Gastrocnemius medialis (tissue), 4 donors: ENCODE measurements at regions not wholly inside any gene's neighbourhood (a gene's known extent, or its start where the extent isn't known, plus 50 kb on each side); places are given as distances from the start of the nearest gene placed in this dataset.

Source experiments
- ATAC-seq, 2 donors: fragments of 150-250 bp; one replicate each; pipeline ENCODE4 v1.9.1; 2016
- DNase-seq, 2 donors: peaks; one replicate each; pipeline ENCODE4 v3.0.0-alpha.2; 2019
- H3K27ac ChIP-seq, 4 donors: fragments of 200-600 bp; sonication (generic); 1 replicate in 1 of 4; 2 replicates in 3 of 4; pipeline ENCODE4 v1.5.1; 2016 to 2018; ENCODE audit warnings: mild to moderate bottlenecking in 2 of 4, moderate library complexity in 1 of 4
- H3K27me3 ChIP-seq, 3 donors: fragments of 200-600 bp; sonication (generic) in 2 of 3; 1 replicate in 1 of 3; 2 replicates in 2 of 3; pipeline versions ENCODE4 v1.5.1 to v1.6.0; 2016 to 2019; ENCODE audit warnings: mild to moderate bottlenecking in 1 of 3, moderate library complexity in 1 of 3
- H3K36me3 ChIP-seq, 2 donors: fragments of 200-600 bp; sonication (generic) in 1 of 2; one replicate each; pipeline ENCODE4 v1.5.1; 2017 to 2018
- H3K4me1 ChIP-seq, 2 donors: fragments of 200-600 bp; sonication (generic) in 1 of 2; one replicate each; pipeline ENCODE4 v1.5.1; 2016 to 2017; ENCODE audit warnings: mild to moderate bottlenecking in 2 of 2
- H3K4me3 ChIP-seq, 4 donors: fragments of 200-600 bp; sonication (generic) in 3 of 4; 1 replicate in 1 of 4; 2 replicates in 3 of 4; pipeline ENCODE4 v1.5.1; 2016 to 2019; ENCODE audit warnings: mild to moderate bottlenecking in 2 of 4
- H3K9me3 ChIP-seq, 3 donors: fragments of 200-600 bp; sonication (generic) in 2 of 3; 1 replicate in 1 of 3; 2 replicates in 2 of 3; pipeline ENCODE4 v1.5.1; 2016 to 2019
- CTCF ChIP-seq, 5 experiments: fragments of 450-650 bp in 3 of 5; fragments of 200-600 bp in 2 of 5; sonication (generic) in 2 of 5; IDR thresholded peaks in 4 of 5; conservative IDR thresholded peaks in 1 of 5; 1 replicate in 4 of 5; 2 replicates in 1 of 5; pipeline ENCODE4 v1.5.1; 2016 to 2019; ENCODE audit warnings: antibody characterized with exemption in 5 of 5, mild to moderate bottlenecking in 3 of 5, moderate library complexity in 3 of 5
- POLR2A ChIP-seq, 2 donors: fragments of 450-650 bp; IDR thresholded peaks; one replicate each; pipeline ENCODE4 v1.6.1; 2017; ENCODE audit warnings: antibody characterized with exemption in 2 of 2, mild to moderate bottlenecking in 2 of 2, moderate library complexity in 2 of 2
- in situ Hi-C, 4 donors: fragments of 200-750 bp; cut with MboI; loops; one replicate each; pipeline versions ENCODE4 v1.15.0 to v1.8.0; 2017; ENCODE audit warnings: low sequenced_read_pairs in 4 of 4
- intact Hi-C: fragments of 100-400 bp; cut with DNase I; formaldehyde crosslinking; loops from one replicate; pipeline ENCODE4 v1.15.1; 2023; ENCODE audit warnings: low total_unique reads

GRCh38 chr4:79850626-79851025 is 222.4 kb downstream of the ANTXR2 start:
- no peak for ATAC-seq
- TF ChIP-seq POLR2A (IDR thresholded peaks at IDR 0.05) (no peak), CTCF (IDR thresholded peaks at IDR 0.05 in 4 of 5, conservative IDR thresholded peaks at IDR 0.05 in 1 of 5) (no peak)
- in situ Hi-C loops, result no loop called here
- no peak for DNase-seq
- intact Hi-C loops, result no loop called here
- Histone ChIP-seq H3K36me3 (no peaks in the 10 kb centered on the region), H3K27me3 (no peaks in the 10 kb centered on the region), H3K4me3 (no peak overlapping the region), H3K9me3 (no peaks in the 10 kb centered on the region), H3K27ac (no peak overlapping the region), H3K4me1 (no peaks in the 10 kb centered on the region)

- intact Hi-C loops, result no loop called here
- DNase-seq, result no peak
- Histone ChIP-seq H3K36me3 (no peaks in the 10 kb centered on the region), H3K9me3 (no peaks in the 10 kb centered on the region), H3K27me3 (no peaks in the 10 kb centered on the region), H3K27ac (no peak overlapping the region), H3K4me1 (no peaks in the 10 kb centered on the region), H3K4me3 (no peak overlapping the region)
- no peak for ATAC-seq
- in situ Hi-C loops, result no loop called here
- TF ChIP-seq POLR2A (IDR thresholded peaks at IDR 0.05) (no peak), CTCF (IDR thresholded peaks at IDR 0.05 in 4 of 5, conservative IDR thresholded peaks at IDR 0.05 in 1 of 5) (no peak)
These were observed 224.7 kb downstream of the ANTXR2 start for GRCh38 chr4:79848329-79848728.

- Histone ChIP-seq H3K4me1 (no peaks in the 10 kb centered on the region), H3K9me3 (no peaks in the 10 kb centered on the region), H3K4me3 (no peak overlapping the region), H3K36me3 (no peaks in the 10 kb centered on the region), H3K27me3 (no peaks in the 10 kb centered on the region), H3K27ac (no peak overlapping the region)
- TF ChIP-seq POLR2A (IDR thresholded peaks at IDR 0.05), result no peak
- TF ChIP-seq CTCF (IDR thresholded peaks at IDR 0.05 in 4 of 5, conservative IDR thresholded peaks at IDR 0.05 in 1 of 5), result no peak
- ATAC-seq (no peak), DNase-seq (no peak)
- intact Hi-C loops, result no loop called here
- in situ Hi-C loops, result no loop called here
These were observed 225.6 kb downstream of the ANTXR2 start for GRCh38 chr4:79847411-79847810.

- ATAC-seq, result no peak
These were observed 230.9 kb downstream of the ANTXR2 start for GRCh38 chr4:79842162-79842561.

More at GRCh38 chr4:79842162-79842561, 230.9 kb downstream of the ANTXR2 start:
- H3K9me3 ChIP-seq, result no peaks in the 10 kb centered on the region
- no peak for TF ChIP-seq POLR2A (IDR thresholded peaks at IDR 0.05)
- no peak for TF ChIP-seq CTCF (IDR thresholded peaks at IDR 0.05 in 4 of 5, conservative IDR thresholded peaks at IDR 0.05 in 1 of 5)
- no peaks in the 10 kb centered on the region for H3K27me3 ChIP-seq
- H3K4me1 ChIP-seq, result no peaks in the 10 kb centered on the region
- H3K36me3 ChIP-seq, result no peaks in the 10 kb centered on the region
- H3K27ac ChIP-seq, result no peak overlapping the region
- H3K4me3 ChIP-seq, result no peak overlapping the region
- intact Hi-C loops (no loop called here), in situ Hi-C loops (no loop called here)
- DNase-seq, result no peak
